IMR-90 (cell line): ENCODE measurements at regions not wholly inside any gene's neighbourhood (a gene's known extent, or its start where the extent isn't known, plus 50 kb on each side); places are given as distances from the start of the nearest gene placed in this dataset.

Experiments used
- ATAC-seq: fragments of 200-7000 bp; cut with Tn5 transposase; 2 replicates; pipeline ENCODE4 v1.9.1; 2020; ENCODE audit warnings: low read depth, mild to moderate bottlenecking, moderate library complexity
- BruUV-seq: library from RNA; stranded (reverse); fragments of 400-500 nt; replicated peaks from 2 replicates; lab custom pipeline; 2021; lab: Mats Ljungman, UMichigan
- CTCF ChIA-PET: fragments of 300-600 bp; formaldehyde crosslinking; extraction: SDS; loops from one replicate; lab custom pipeline; 2021; ENCODE audit warnings: antibody characterized with exemption; lab: Yijun Ruan, JAX
- POLR2A ChIA-PET: fragments of 300-600 bp; sonication (Branson Sonifier 250); formaldehyde crosslinking; loops from one replicate; lab custom pipeline; 2022; ENCODE audit warnings: antibody characterized with exemption; ENCODE audit not compliant: unreplicated experiment; lab: Charles Lee
- DNase-seq: peaks from one replicate; pipeline ENCODE4 v3.0.0; 2013
- H2AFZ ChIP-seq: replicated peaks from 2 replicates; pipeline ENCODE3; 2013; ENCODE audit warnings: low read length, mild to moderate bottlenecking; ENCODE audit not compliant: poor library complexity
- H2AK5ac ChIP-seq: 2 replicates; pipeline ENCODE4 v1.6.1; 2013; ENCODE audit warnings: low read depth, low read length, inconsistent platforms
- H2AK9ac ChIP-seq: replicated peaks from 2 replicates; pipeline ENCODE3; 2013; ENCODE audit warnings: mild to moderate bottlenecking, low read depth, low read length, moderate library complexity; ENCODE audit not compliant: poor library complexity
- H2BK120ac ChIP-seq: 2 replicates; pipeline ENCODE4 v1.6.1; 2013; ENCODE audit warnings: low read depth, low read length, inconsistent platforms
- H2BK15ac ChIP-seq: 3 replicates; pipeline ENCODE4 v1.6.1; 2013; ENCODE audit warnings: low read depth, low read length, inconsistent platforms
- H2BK20ac ChIP-seq: 2 replicates; pipeline ENCODE4 v1.6.1; 2013; ENCODE audit warnings: low read depth, mild to moderate bottlenecking, inconsistent platforms, low read length, moderate library complexity
- H2BK5ac ChIP-seq: 2 replicates; pipeline ENCODE4 v1.6.1; 2013; ENCODE audit warnings: mild to moderate bottlenecking, low read depth, low read length, inconsistent platforms; ENCODE audit not compliant: poor library complexity, severe bottlenecking
- H3K14ac ChIP-seq: replicated peaks from 2 replicates; pipeline ENCODE4 v1.6.1; 2013; ENCODE audit warnings: low read depth, low read length, inconsistent platforms
- H3K18ac ChIP-seq: 2 replicates; pipeline ENCODE4 v1.6.1; 2013; ENCODE audit warnings: low read depth, low read length, control low read depth
- H3K23ac ChIP-seq: 2 replicates; pipeline ENCODE4 v1.6.1; 2013; ENCODE audit warnings: low read depth, low read length, inconsistent platforms
- H3K27ac ChIP-seq: 2 replicates; pipeline ENCODE4 v1.5.1; 2013; ENCODE audit warnings: mild to moderate bottlenecking, control low read depth, low read length; ENCODE audit not compliant: insufficient read depth
- H3K27me3 ChIP-seq: 2 replicates; pipeline ENCODE4 v1.6.1; 2013; ENCODE audit warnings: low read length; ENCODE audit not compliant: control insufficient read depth, insufficient read depth
- H3K36me3 ChIP-seq: 2 replicates; pipeline ENCODE4 v1.6.1; 2013; ENCODE audit warnings: low read length, mixed read lengths; ENCODE audit not compliant: control insufficient read depth, insufficient read depth
- H3K4ac ChIP-seq: 2 replicates; pipeline ENCODE4 v1.6.1; 2013; ENCODE audit warnings: low read depth, low read length, inconsistent platforms
- H3K4me1 ChIP-seq: 2 replicates; pipeline ENCODE4 v1.6.1; 2013; ENCODE audit warnings: low read length, mixed read lengths; ENCODE audit not compliant: control insufficient read depth, insufficient read depth
- H3K4me2 ChIP-seq: 2 replicates; pipeline ENCODE4 v1.6.1; 2013; ENCODE audit warnings: low read depth, mild to moderate bottlenecking, control low read depth, low read length, moderate library complexity
- H3K4me3 ChIP-seq: 2 replicates; pipeline ENCODE4 v1.5.1; 2013; ENCODE audit warnings: low read depth, mild to moderate bottlenecking, control low read depth, low read length, moderate library complexity; ENCODE audit not compliant: insufficient read depth
- H3K56ac ChIP-seq: 2 replicates; pipeline ENCODE4 v1.6.1; 2013; ENCODE audit warnings: low read length, inconsistent platforms; ENCODE audit not compliant: insufficient read depth; ENCODE audit errors: extremely low read depth
- H3K79me1 ChIP-seq, 2 experiments: 2 replicates each; pipeline ENCODE4 v1.6.1; 2013; ENCODE audit warnings: low read length in 2 of 2, inconsistent platforms in 1 of 2, low read depth in 1 of 2
- H3K9ac ChIP-seq: 2 replicates; pipeline ENCODE4 v1.6.1; 2013; ENCODE audit warnings: low read depth, low read length, control low read depth
- H3K9me1 ChIP-seq: 2 replicates; pipeline ENCODE4 v1.6.1; 2013; ENCODE audit warnings: low read length, inconsistent platforms; ENCODE audit not compliant: insufficient read depth
- H3K9me3 ChIP-seq: 2 replicates; pipeline ENCODE4 v1.6.1; 2013; ENCODE audit warnings: low read length; ENCODE audit not compliant: control insufficient read depth, insufficient read depth
- H4K20me1 ChIP-seq: 2 replicates; pipeline ENCODE4 v1.6.1; 2013; ENCODE audit warnings: low read length, inconsistent platforms; ENCODE audit not compliant: insufficient read depth
- H4K5ac ChIP-seq: 2 replicates; pipeline ENCODE4 v1.6.1; 2013; ENCODE audit warnings: mild to moderate bottlenecking, low read depth, low read length, control low read depth
- H4K8ac ChIP-seq, 2 experiments: 2 replicates each; pipeline ENCODE4 v1.6.1; 2013; ENCODE audit warnings: low read depth in 2 of 2, low read length in 2 of 2, control low read depth in 1 of 2, inconsistent platforms in 1 of 2
- H4K91ac ChIP-seq: 2 replicates; pipeline ENCODE4 v1.6.1; 2013; ENCODE audit warnings: low read depth, low read length, inconsistent platforms; ENCODE audit not compliant: insufficient read depth
- BHLHE40 ChIP-seq: fragments of 150-350 bp; IDR thresholded peaks from 2 replicates; pipeline ENCODE4 v1.6.1; 2016; ENCODE audit warnings: mild to moderate bottlenecking, low read depth, low read length
- CEBPB ChIP-seq: IDR thresholded peaks from 2 replicates; pipeline ENCODE4 v1.6.1; 2012; ENCODE audit warnings: low read depth, low read length, improper control_type of control experiment
- CTCF ChIP-seq: conservative IDR thresholded peaks from 2 replicates; pipeline ENCODE4 v1.5.1; 2012; ENCODE audit warnings: mild to moderate bottlenecking, low read depth, low read length, improper control_type of control experiment
- ELK1 ChIP-seq: fragments of 150-350 bp; IDR thresholded peaks from 2 replicates; pipeline ENCODE4 v1.6.1; 2016; ENCODE audit warnings: low read depth, mild to moderate bottlenecking, low read length, moderate library complexity, borderline replicate concordance
- MAFK ChIP-seq: IDR thresholded peaks from 2 replicates; pipeline ENCODE4 v1.6.1; 2012; ENCODE audit warnings: low read depth, low read length, improper control_type of control experiment
- POLR2A ChIP-seq: IDR thresholded peaks from 2 replicates; pipeline ENCODE4 v1.6.1; 2012; ENCODE audit warnings: mild to moderate bottlenecking, low read depth, low read length
- USF2 ChIP-seq: fragments of 150-350 bp; IDR thresholded peaks from 2 replicates; pipeline ENCODE4 v1.6.1; 2017; ENCODE audit warnings: mild to moderate bottlenecking, antibody characterized with exemption, low read length, low read depth
- dilution Hi-C: fragments of 300-500 bp; cut with HindIII; formaldehyde crosslinking; loops from one replicate; pipeline ENCODE4 v1.14.3; 2018; ENCODE audit warnings: low sequenced_read_pairs; ENCODE audit not compliant: unreplicated experiment
- in situ Hi-C: fragments of 300-500 bp; cut with MboI; formaldehyde crosslinking; loops from 3 replicates; pipeline ENCODE4 v1.14.3; 2019; ENCODE audit warnings: low sequenced_read_pairs, inconsistent platforms, mixed read lengths
- intact Hi-C: fragments of 100-400 bp; cut with micrococcal nuclease; formaldehyde crosslinking; loops from 2 replicates; pipeline ENCODE4 v1.10.0; 2022

GRCh38 chr2:52805901-52806410 is 961.6 kb upstream of the CHAC2 start:
- H4K5ac ChIP-seq: no peak overlapping the region
- H3K9me1 ChIP-seq: no peaks in the 10 kb centered on the region
- no peak overlapping the region for H3K27ac ChIP-seq
- H3K4ac ChIP-seq: no peak overlapping the region
- in situ Hi-C loops (no loop called here), intact Hi-C loops (no loop called here), dilution Hi-C loops (no loop called here)
- peak overlapping the region; percentile 17; the same call in 1 of the 2 replicates for H3K4me2 ChIP-seq
- no peak overlapping the region for H2BK15ac ChIP-seq
- H3K36me3 ChIP-seq: no peaks in the 10 kb centered on the region
- H4K91ac ChIP-seq: no peak overlapping the region
- peak; percentile 69 for DNase-seq
- no peaks in the 10 kb centered on the region; the same call in 1 of the 2 replicates for H3K9me3 ChIP-seq
- H3K4me3 ChIP-seq: no peak overlapping the region
- POLR2A ChIA-PET: no interaction called here
- ATAC-seq: peak; percentile 85
- CTCF ChIA-PET: interaction anchor here (1.1 kb wide), 1 partner anchor 170 kb away, joined by 3 read pairs; no protein-coding TSS in a partner anchor
- no peak overlapping the region for H2AK5ac ChIP-seq
- H3K18ac ChIP-seq: no peak overlapping the region
- BruUV-seq: no TSS peak
- no peak overlapping the region for H3K23ac ChIP-seq
- no peak overlapping the region for H3K14ac ChIP-seq
- H3K56ac ChIP-seq: no peak overlapping the region
- H3K79me1 ChIP-seq: no peaks in the 10 kb centered on the region
- H4K20me1 ChIP-seq: no peaks in the 10 kb centered on the region
- H2BK5ac ChIP-seq: no peak overlapping the region
- no peak overlapping the region for H2BK120ac ChIP-seq
- H2AK9ac ChIP-seq: no peak overlapping the region
- no peaks in the 10 kb centered on the region for H3K4me1 ChIP-seq
- TF ChIP-seq BHLHE40: no peak
- no peak for TF ChIP-seq CTCF
- no peak for TF ChIP-seq MAFK
- no peak for TF ChIP-seq USF2
- peak; percentile 41; the same call in 1 of the 2 replicates for TF ChIP-seq CEBPB
- no peak for TF ChIP-seq ELK1
- no peak for TF ChIP-seq POLR2A
- no peak overlapping the region for H2BK20ac ChIP-seq
- H3K27me3 ChIP-seq: no peaks in the 10 kb centered on the region
- no peak overlapping the region for H2AFZ ChIP-seq
- no peak overlapping the region for H3K9ac ChIP-seq
- H4K8ac ChIP-seq: no peak overlapping the region
